DMS53 treated with DMSO at 0.1 percent for 48 hours (cell line): ENCODE measurements at regions not wholly inside any gene's neighbourhood (a gene's known extent, or its start where the extent isn't known, plus 50 kb on each side); places are given as distances from the start of the nearest gene placed in this dataset.

Experiments used
- DNase-seq: peaks from one replicate; lab custom pipeline; 2025; ENCODE audit not compliant: unreplicated experiment; lab: John Stamatoyannopoulos, UW

DNA sequence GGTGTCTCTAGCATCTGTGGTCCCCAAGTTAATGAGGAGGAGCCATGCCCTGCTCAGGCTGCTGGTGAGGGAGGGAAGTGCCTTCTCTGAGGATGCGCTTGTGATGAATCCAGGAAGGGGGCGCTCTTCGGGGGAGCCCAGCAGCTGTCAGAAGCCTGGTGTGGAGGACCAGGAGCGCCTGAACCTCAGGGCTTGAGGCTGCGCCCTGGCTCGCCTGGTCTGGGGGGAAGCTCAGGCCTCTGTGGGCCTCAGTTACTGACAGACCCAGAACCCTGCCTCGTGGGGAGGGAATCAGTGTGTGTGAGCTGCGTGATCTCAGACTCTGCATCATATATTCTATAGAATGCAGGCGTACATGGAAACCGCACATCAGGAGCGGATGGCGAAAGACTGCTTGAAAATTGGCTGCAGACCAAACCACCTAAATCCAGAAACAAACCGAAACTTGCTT, 126.1 kb downstream of the SEC14L1 start:
- DNase-seq: no peak

DNA sequence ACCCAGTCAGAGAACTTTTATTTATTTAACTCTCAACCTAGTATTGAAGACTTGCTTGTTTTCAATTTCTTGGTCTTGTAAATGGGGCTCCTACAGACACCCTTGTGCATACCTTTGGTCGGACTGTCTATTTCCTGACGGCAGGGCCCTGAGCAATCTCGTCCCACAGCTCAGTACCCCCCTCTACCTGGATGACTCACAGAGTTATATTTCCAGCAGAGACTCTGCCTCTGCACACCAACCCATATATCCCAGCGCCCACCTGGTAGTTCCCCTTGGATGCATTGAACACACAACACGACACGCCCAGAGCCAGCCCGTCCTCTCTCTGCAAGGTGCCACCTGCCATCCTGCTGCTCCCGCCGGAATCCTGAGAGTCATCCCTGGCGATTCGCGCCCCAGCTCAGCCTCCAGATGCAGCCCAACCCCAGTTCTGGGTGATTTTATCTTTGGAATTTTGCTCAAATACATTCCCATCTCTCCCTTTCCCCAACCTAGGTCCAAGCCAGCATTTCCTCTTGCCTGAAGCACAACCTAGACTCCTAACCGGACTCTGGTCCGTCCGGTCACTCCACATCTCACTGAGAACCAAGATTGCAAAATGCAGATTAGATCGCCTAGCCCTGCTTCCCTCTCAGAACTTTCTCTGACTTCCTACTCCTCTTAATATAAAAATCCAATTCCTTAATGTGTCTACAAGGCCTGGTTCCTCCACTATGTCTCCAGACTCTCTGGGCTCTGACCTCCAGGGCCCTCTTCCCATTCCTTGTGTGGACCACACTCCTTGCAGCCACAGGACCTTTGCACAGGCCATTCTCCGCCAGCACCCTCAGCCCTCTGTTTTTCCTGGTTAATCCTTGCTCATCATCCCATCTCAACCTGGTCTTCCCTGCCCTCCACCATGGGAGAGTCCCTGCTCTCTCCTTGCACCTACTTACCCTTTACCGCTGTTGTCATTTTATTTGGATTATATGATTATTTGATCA, 129.2 kb downstream of the SEC14L1 start:
- DNase-seq: no peak

DNA sequence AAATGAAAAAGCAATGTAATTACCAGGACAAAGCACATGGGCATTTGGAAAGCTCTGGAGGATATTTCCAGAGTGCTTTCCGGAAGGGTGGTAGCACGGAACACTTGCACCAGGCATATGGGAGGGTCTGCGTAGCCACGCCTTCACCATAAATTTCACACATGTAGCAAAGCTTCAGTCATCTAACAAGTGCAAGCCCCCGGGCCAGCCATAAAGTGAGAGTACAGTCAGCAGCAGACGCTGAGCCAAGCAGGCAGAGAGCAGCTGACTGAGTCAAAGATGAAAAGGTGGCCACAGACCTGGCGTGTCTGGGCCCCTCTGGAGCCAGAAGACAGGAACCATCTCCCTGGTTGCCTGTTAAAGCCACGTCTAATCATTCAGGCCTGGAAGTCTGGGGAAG, 130.6 kb downstream of the SEC14L1 start:
- DNase-seq: no peak

DNA sequence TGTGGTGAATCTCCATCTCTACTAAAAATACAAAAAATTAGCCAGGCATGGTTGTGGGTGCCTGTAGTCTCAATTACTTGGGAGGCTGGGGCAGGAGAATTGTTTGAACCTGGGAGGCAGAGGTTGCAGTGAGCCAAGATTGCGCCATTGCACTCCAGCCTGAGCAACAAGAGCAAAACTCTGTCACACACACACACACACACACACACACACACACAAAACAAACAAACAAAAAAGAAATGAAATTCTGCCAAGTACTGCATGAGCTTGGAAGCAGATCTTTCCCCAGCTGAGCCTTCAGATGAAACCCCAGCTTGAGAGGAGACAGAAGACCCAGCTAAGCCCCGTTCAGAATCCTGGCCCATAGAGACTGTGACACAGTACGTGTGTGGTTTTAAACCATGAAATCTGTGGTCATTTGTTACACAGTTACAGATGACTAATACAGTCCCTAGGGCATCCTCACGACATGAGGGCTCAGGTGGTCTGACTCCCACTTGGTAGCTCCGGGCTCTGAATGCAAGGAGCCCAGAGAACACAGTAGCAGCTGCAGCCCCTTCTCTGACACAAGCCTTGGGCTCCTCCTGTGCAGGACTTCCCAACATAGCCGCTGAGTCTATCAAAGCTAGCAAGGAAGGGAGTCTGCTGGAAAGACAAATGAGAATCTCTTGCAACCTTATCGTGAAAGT, 132.8 kb downstream of the SEC14L1 start:
- DNase-seq: no peak

DNA sequence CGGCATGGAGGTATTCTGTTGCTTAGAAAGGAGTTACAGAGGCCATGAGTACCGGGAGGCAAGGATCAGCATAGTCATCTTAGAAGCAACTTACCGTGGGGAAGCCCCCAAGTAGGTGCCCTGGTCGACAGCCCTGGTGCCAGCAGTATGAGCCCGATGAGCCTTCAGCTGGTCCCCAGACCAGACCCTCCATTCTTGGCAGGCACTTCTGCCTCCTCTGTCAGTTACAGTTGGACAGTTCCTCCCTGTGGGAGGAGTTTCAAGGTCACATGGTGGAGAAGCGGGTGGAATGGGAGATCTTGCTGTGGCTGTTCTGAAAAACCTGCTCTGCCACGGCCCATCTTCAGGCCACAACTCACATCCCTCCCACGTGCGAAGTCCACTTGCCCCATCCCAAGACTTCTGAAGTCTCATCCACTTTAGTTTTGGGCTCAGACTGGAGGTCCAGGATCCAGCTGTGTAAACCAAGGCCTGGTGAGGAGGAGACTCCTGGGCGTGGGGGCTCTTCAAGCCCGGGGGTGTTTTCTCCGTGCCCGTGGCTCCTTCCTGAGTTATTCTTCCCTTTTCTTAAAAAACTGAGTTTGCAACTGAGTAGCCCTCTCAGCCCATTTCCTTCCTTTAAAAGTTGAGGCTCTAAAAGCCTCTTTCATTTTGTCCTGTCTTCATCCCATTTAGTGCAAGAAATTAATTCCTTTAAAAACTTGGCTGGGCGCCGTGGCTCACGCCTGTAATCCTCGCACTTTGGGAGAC, 133.5 kb downstream of the SEC14L1 start:
- DNase-seq: no peak

DNA sequence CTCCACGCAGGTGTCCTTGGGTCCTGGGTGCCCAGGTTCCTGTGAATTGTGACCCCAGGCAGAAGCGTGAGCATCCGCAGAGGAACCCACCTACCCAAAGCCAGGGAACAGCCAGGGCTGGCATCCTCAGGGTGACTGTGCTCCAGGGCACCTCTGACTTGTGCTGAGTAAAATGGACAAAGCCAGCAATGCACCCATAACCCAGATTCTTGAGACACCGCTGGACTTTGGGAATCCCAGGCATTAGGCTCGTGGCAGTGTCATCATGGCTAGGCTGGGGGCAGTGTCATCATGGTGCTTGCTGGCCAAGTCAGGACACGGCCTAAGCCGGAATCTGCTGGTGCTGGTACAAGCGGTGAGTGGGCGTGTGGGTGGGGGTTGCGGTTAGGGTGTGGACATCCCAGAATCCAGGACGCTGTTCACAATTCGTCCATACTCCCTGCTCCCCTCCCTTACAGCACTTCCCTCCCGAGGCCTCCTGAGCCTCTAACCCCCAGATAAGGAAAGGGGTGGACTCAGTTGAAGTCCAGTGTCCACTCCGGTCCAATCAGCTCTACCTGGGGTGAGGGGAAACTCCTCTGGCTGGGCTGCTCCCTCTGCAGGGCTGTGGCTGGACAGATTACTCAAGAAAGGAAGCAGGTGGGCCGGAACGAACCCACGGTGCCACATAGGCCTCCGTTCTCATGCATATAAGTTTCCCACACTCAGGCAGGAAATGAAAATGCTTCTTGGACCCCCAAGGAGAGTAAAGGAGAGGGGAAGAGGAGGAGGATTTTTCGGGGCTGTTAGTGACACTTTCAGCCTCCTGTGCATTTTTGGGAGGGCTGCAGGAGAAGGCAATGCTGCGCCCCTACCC, 138.9 kb downstream of the SEC14L1 start:
- DNase-seq: no peak

DNA sequence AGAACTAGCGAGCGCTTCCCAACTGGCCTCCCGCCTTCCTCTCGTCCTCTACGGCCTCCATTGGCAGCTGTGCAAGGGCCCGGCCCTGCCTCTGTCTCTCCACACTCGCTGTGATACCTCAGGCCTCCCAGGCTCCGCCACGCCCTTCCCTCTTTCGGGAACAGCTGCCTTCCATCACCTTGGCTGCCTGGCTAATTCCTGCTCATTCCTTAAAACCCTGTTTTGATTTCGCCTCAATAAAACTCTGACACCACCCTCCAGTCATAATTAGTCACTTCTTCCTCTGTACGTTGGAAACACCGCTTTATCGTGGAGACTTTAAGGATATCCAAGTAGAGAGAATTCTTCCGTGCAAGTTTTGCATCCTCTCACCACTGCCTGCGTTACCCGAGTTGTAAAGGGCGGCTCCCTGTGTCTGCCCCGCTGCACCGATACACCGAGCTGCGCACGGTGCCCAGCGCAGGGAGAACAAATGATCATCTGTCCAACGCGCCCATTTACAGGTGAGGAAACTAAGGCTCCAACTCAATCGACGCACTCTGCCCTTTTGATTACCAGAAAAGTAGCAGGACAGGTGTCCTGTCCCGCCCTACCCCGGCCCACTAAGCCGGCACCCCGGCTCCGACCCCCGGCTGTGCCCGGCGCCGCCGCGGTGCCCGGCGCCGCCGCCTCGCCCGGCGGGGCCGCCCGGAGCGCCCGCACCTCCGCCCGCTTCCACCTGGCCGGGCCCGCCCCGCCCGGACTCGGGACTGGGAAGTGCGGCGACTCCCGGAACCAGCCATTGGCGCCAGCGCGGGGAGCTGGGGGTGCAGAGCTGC, 139.7 kb downstream of the SEC14L1 start:
- DNase-seq: peak; percentile 19

DNA sequence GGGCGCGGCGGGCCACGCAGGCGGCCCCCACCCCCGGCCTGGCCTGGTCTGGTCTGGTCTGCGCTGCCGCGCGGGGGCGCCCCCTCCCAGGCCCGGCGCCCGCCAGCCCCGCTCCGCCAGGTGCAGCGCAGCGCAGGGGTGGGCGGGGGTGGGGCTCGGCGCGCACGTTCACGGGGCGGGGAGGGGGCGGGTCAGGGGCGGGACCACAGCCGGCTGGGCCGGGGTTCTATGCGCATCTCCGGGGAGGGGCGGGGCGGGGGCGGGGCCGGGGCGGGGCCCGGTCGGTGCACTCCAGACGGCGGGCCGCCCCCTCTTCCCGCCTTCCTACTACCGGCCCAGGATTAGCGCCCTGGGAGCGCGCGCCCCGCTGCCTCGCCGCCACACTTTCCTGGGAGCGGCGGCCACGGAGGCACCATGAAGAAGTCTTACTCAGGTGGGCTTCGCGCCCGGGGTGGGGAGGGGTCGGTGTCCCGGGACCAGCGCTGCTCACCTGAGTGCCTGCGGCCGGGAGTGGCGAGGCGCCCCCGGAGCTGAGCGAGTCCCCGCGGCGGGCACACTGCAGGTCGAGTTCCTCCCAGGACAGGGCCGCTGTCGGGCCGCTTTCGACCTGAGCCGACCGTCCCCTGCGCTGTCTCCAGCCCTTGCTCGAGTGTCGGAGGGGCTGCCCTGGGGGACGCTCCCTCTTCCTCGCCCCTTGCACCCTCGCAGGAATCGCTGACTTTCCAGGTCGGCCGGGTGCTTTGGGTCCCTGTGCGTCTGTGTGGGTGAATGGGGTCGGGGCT, 140.5 kb downstream of the SEC14L1 start:
- DNase-seq: peak; percentile 20

DNA sequence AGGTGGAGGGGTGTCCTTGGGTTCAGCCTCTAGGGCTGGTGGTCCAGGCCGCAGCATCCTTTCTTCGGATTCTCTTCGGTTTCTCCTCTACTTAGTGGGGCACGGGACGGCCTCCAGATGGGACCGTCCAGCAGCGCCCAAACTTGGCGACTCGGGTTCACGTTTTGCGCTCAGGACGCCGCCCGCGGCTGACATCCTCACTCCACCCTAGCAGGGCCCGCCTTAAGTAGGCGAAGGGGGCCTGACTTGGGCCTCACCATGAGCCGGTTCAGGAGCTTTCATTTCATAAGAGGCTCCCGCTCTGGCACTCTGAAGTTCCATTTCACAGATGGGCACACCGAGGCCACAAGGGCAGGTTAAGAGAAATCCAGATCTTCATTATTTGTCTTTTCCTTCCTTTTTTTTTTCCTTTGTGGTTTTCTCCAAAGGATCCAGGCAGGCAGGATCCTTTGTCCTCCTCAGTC, 141.2 kb downstream of the SEC14L1 start:
- peak; percentile 4 for DNase-seq

DNA sequence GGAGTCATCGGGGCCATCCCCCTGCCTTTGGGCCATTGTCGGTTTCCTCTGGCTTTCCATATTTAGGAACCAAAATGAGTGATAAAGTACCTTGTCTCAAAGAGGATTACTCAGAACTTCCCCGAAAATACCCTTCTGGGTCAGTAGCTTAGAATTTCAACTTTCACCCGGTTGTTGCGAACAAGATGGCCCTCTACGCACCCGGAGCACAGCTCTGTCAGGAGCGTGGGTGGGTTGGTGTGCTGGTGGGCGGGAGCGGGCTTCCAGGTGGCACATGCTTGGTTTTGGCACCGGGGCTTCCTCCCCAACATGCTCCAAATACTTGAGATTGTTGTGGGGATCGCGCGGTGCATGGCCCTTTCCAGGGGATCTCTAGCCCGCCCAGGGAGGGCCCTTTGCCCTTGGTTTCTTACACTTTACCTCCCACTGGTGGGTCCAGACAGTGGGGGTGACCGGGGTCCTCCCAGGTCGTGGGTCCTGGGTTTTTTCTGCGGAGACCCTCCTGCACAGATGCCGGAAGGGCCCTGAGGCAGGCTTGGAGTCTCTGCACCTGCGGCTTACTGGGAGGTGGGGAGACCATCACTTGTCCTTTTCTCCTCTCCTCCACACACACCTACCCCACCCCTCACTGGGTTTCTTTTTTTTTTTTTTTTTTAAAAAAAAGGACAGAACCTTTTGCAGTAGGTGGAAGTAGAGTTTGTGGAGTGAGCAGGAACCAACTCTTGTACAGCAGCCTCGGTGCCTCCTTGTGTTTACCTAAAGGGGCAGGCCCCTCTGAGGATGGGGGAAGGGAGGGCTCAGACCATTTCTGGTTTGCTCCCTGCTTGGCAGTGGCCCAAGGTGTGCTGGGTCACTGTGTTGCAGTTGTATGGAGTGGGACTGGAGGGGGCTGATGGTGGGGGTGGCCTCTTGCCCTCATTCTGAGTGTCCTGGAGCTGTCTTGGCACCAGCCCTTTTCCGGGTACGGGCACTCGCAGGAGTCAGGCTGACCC, 142.1 kb downstream of the SEC14L1 start:
- DNase-seq: no peak

DNA sequence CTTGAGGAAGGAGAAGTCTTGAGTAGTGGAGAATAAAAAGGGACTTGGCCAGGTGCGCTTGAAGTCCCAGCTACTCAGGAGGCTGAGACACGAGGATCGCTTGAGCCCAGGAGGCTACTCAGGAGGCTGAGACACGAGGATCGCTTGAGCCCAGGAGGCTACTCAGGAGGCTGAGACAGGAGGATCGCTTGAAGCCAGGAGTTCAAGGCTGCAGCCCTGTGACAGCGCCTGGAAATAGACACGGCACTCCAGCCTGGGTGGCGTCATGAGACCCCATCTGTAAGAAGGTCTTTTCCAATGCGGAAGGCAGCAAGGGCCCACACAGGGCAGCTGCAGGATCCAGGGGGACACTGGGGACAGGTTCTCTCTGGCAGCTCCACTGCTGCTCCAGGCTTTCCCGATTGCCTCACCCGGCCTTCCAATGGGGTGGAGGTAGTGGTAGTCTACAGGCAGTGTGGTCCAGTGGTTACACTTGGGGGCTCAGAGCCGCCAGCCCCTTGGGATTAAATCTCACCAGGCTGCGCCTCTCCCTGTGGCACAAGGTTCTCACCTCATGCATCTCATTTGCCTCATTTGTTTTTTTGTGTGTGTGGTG, 143.4 kb downstream of the SEC14L1 start:
- DNase-seq: no peak

DNA sequence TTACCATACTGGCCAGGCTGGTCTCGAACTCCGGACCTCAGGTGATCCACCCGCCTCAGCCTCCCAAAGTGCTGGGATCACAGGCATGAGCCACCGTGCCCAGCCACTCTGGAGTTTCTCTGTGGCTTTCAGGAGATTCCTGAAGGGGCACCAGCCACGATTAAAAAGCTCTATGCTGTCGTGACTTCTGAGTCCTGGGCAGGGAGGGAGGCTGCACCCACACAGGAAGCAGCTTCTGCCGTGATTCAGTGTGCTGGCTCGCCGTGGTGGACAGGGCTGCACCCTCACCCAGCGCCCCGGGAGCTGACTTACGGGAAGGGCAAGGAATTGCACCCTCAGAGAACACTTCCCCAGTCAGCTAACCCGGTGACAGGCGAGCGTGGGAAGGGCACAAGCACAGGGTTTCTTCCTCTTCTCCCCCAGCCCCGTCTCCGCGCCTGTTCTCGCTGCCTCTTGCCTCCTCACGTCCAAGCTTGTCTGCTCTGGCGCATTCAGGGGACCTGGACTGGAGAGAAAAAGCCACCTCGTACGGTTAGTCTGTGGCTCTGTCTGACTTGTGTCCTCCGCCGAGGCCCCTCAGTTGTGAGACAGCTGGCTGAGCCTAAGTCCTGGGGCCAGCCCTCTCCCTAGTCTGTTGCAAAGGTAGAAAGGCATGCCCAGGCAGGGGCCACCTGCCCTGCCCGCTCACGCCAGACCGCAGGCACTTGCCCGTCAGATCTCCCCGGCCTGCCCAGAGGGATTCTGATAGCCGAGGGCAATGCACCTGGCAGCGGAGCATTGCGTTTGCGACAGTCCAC, 145.0 kb downstream of the SEC14L1 start:
- no peak for DNase-seq

DNA sequence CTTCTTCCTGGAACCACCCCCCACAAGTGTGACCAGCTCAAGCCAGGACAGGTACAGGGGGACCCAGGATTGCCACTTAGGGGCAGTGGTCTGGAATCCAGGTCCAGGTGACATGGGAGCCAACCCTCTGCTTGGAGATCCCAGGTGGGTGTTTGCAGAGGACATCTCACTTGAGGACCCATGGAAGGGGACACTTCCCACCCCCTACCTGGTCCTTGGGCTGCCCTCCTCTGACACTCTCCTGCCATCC, 145.5 kb downstream of the SEC14L1 start:
- DNase-seq: no peak

DNA sequence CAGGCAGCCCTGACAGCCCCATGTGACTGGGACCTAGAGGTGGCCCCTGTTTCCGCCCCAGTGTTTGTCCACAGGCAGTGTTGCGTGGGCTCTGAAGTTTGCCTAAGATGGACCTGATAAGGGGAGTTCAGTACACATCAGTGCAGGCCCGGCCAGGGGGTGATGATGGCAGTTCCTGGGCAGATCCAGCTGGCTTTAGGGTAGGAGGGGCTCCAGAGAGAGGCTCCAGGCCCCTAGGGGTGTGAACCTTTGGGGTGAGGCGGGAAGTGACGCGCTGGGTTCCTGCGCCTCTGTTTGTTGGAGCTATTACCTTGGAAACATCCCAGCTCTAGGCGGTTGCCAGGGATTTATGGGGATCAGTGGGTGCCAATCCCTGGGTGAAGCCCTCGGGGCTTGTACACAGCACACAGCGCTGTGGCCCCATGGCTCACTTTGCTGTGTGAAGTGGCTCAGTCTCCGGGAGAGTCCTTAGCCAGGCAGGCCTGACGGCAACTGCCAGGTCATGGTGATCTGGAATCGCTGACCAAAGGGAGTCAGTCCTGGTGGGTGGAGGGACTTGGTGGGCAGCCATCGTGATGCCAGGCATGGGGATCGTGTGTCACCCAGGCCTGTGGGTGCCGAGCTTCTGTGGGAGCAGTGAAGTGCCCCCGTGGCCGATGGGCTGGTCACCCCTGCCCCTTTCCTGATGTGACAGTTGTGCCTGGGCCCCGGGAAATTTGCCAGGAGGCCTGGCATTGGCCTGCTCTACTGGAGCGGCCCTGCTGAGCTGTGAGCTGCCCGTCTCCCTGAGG, 146.1 kb downstream of the SEC14L1 start:
- no peak for DNase-seq

DNA sequence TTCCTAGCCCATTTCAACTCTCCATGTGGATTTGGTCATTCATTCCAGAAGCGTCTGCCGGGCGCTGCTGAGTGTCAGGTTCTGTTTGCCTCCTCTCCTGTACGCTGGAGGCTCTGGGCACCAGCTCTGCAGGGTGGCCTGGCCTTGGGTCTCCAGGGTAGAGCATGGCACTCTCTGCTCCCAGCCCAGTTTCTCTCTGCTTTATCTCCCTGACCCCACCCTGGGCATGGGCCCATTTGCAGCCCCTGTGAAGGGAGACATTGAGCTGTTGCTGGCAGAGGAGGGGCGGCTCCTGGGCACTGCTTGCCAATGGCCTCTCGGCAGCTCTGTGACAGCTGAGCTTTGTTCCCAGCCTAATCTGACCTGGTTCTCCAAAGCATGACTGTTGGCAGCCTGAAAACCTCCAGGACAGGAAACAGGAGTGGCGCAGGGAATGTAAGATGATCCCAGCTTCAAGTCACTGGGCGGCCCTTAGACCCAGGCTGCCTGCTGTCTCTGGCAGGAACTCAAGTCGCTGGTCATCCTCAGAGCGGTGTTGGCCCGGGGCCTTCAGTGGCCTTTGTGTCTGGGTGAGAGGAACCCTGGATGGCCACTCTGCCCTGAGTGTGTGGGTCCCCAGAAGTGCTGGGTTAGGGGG, 146.8 kb downstream of the SEC14L1 start:
- no peak for DNase-seq
